Bronchial epithelial cell (primary cell): ENCODE measurements at regions not wholly inside any gene's neighbourhood (a gene's known extent, or its start where the extent isn't known, plus 50 kb on each side); places are given as distances from the start of the nearest gene placed in this dataset.

Source experiments
- DNase-seq: peaks from one replicate; pipeline ENCODE4 v3.0.0-alpha.2; 2010; ENCODE audit warnings: low read depth
- FAIRE-seq: peaks from 2 replicates; lab custom pipeline; 2011; peaks lifted over from hg19 to GRCh38; lab: Jason Lieb, UNC
- H3K27me3 ChIP-seq: 2 replicates; pipeline ENCODE4 v1.5.1; 2011; ENCODE audit warnings: low read length; ENCODE audit not compliant: control insufficient read depth, insufficient read depth
- H3K36me3 ChIP-seq: 2 replicates; pipeline ENCODE4 v1.5.1; 2011; ENCODE audit warnings: low read length; ENCODE audit not compliant: control insufficient read depth, insufficient read depth
- H3K4me3 ChIP-seq: 2 replicates; pipeline ENCODE4 v1.5.1; 2011; ENCODE audit warnings: mild to moderate bottlenecking, low read depth, low read length, control low read depth
- CTCF ChIP-seq: IDR thresholded peaks from 2 replicates; pipeline ENCODE4 v1.5.1; 2011; ENCODE audit warnings: mild to moderate bottlenecking, moderate library complexity, low read length, control low read depth, inconsistent platforms; ENCODE audit not compliant: insufficient read depth, severe bottlenecking

DNA sequence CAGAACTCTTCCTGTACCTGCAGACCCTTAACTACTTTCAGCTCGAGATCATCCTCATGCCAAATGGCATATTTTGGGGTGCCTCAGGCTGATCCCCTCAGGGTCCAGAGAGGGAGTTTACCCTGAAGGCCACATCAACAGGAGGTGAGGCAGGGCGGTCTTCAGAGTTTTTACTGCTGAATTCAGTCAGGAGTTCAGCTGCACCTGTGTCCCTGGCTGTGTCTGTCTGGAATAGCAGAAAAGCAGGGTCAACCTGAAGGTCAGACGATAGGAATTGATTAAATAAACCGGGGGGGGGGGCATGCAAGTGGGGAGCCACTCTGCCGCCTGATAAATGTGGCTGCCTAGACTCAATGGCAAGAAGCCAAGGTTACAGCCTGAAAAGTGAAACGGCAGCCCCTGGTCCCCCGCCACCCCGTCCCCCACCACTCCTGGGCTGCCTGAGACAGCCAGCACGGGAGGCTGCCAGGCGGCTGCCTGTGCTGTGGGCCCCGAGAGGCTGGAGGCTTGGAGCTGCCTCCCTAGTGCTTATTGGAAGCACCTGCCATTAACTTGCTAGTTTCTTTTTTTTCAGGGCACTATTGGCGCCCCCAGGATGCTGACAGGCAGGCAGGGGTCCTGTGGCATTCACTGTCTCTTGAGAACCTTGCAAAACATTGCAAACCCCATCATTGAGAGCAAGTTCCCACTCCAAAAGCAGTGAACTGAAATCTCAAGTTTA lies 182.7 kb upstream of the PPP1R26 start:
- no peak for TF ChIP-seq CTCF
- no peak overlapping the region for H3K4me3 ChIP-seq
- FAIRE-seq (no peak), DNase-seq (no peak)
- no peaks in the 10 kb centered on the region for H3K27me3 ChIP-seq
- H3K36me3 ChIP-seq: no peaks in the 10 kb centered on the region

- FAIRE-seq (peak; percentile 13), DNase-seq (no peak)
- H3K36me3 ChIP-seq: no peaks in the 10 kb centered on the region
- no peak for TF ChIP-seq CTCF
- no peak overlapping the region for H3K4me3 ChIP-seq
- H3K27me3 ChIP-seq: no peaks in the 10 kb centered on the region
Measured at GRCh38 chr9:135297456-135298075, 182.0 kb upstream of the PPP1R26 start.

GRCh38 chr9:135299239-135299590 lies 180.4 kb upstream of the PPP1R26 start:
- Histone ChIP-seq H3K36me3 (no peaks in the 10 kb centered on the region), H3K4me3 (no peak overlapping the region), H3K27me3 (no peaks in the 10 kb centered on the region)
- no peak for TF ChIP-seq CTCF
- no peak for DNase-seq
- FAIRE-seq: no peak

DNA sequence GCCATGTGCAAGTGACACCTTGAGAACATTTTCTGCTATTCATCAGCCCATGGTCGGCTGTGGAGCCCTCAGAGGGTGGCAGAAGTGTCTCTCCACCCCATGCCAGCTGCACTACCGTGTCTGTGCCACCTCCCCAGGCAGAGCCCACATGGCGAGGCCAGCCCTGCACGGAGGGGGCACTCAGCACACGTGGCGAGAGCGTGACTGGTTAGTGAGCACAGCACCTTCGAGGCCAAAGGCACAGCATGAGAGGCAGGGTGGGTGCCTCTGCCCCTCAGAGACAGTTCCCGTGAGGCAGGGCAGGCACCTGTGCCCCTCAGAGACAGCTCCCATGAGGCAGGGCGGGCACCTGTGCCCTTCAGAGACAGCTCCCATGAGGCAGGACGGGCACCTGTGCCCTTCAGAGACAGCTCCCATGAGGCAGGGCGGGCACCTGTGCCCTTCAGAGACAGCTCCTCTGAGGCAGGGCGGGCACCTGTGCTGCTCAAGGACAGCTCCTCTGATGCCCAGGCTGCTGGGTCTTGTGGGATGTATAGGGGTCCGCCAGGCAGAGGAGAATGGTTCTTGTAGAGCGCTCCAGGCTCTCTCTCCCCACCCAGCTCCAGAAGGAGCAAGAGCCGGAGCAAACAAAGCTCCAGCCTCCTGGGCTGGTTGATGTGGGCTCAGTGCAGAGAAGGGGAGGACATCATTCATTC lies 179.8 kb upstream of the PPP1R26 start:
- no peak overlapping the region for H3K4me3 ChIP-seq
- no peak for TF ChIP-seq CTCF

GRCh38 chr9:135300346-135301141 lies 179.0 kb upstream of the PPP1R26 start:
- no peak for TF ChIP-seq CTCF
- no peaks in the 10 kb centered on the region for H3K27me3 ChIP-seq
- H3K4me3 ChIP-seq: no peak overlapping the region
- DNase-seq: no peak
- FAIRE-seq: no peak
- no peaks in the 10 kb centered on the region for H3K36me3 ChIP-seq

More for the DNA sequence above, 179.8 kb upstream of the PPP1R26 start:
- Histone ChIP-seq H3K36me3 (no peaks in the 10 kb centered on the region), H3K27me3 (no peaks in the 10 kb centered on the region)
- FAIRE-seq (no peak), DNase-seq (no peak)
